Natural killer cell treated with Interleukin-12 subunit alpha and Interleukin-12 subunit beta and Interleukin-15 and Interleukin-18, amount 100 ng/mL, for 72 hours (primary cell): ENCODE measurements at regions not wholly inside any gene's neighbourhood (a gene's known extent, or its start where the extent isn't known, plus 50 kb on each side); places are given as distances from the start of the nearest gene placed in this dataset.
A peak's percentile ranks its signal among the peaks of the same experiment; 100 is the strongest.

ENCODE experiments used
- ATAC-seq, 2 donors: fragments of 150-1000 bp; cut with Tn5 transposase in 1 of 2; sonication (Bioruptor Pico), chemical (Tn5 transposase) in 1 of 2; 2 replicates each; pipeline ENCODE4 v1.10.0; 2021
- DNase-seq: peaks from one replicate; pipeline ENCODE4 v3.0.0; 2022; ENCODE audit warnings: low spot score
- H3K27ac Mint-ChIP-seq, 2 donors: 1 replicate in 1 of 2; 2 replicates in 1 of 2; pipeline ENCODE4 v1.8.0; 2022; ENCODE audit warnings: mixed read lengths in 2 of 2, mild to moderate bottlenecking in 1 of 2, moderate library complexity in 1 of 2
- H3K27me3 Mint-ChIP-seq, 2 donors: 1 replicate in 1 of 2; 2 replicates in 1 of 2; pipeline ENCODE4 v1.8.0; 2022; ENCODE audit warnings: mixed read lengths in 2 of 2
- H3K36me3 Mint-ChIP-seq: one replicate; pipeline ENCODE4 v1.8.0; 2022; ENCODE audit warnings: mixed read lengths
- H3K4me1 Mint-ChIP-seq, 2 donors: 1 replicate in 1 of 2; 2 replicates in 1 of 2; pipeline ENCODE4 v1.8.0; 2022; ENCODE audit warnings: low read depth in 2 of 2, mixed read lengths in 2 of 2, mild to moderate bottlenecking in 1 of 2
- H3K4me3 Mint-ChIP-seq: one replicate; pipeline ENCODE4 v1.8.0; 2022; ENCODE audit warnings: mixed read lengths
- H3K9me3 Mint-ChIP-seq: 2 replicates; pipeline ENCODE4 v1.8.0; 2022; ENCODE audit warnings: mixed read lengths

DNA sequence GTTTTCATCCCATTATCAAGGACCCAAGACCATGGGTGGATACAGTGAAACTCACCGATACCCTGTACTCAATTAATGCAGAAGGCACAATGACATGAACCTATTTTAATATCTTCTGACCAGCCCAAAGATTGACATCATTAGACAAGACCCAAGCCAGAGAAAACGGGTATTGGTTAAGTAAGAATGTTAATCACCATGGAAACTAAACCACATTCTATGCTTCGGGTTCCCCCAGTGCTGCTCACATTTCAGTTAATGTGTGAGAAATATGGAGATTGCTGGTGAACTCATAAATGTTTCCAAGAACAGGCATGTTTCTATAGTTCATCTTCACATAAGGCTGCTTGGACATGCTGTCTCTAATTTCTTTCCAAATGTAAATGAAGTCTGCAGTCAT lies 77.0 kb downstream of the IRX2 start:
- no peak for DNase-seq
- H3K27ac Mint-ChIP-seq = no peak overlapping the region
- no peak overlapping the region for H3K4me3 Mint-ChIP-seq
- no peaks in the 10 kb centered on the region for H3K36me3 Mint-ChIP-seq
- no peaks in the 10 kb centered on the region for H3K9me3 Mint-ChIP-seq
- no peak for ATAC-seq
- no peaks in the 10 kb centered on the region for H3K27me3 Mint-ChIP-seq
- no peaks in the 10 kb centered on the region for H3K4me1 Mint-ChIP-seq

DNA sequence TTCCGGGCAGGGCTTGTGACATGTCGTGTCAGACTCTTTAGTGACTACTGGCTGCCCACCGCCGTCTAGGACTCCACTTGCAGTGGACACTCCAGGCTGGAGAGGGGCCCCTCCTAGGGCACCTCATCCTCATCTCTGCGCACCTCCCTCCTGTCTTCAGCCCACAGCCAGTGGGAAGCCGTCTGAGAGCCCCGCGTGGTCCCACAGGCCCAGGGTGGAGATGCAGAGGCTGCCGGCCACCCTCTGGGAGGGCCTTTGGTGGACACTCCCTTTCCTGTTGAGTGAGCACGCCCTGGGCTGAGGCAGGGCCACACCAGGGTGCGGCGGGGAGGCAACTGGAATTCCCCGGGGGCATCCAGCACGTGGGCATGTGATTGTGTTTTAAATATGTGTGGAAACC lies 80.5 kb downstream of the IRX2 start:
- no peaks in the 10 kb centered on the region for H3K9me3 Mint-ChIP-seq
- no peaks in the 10 kb centered on the region for H3K36me3 Mint-ChIP-seq
- DNase-seq (no peak), ATAC-seq (peak in 1 of 2 donors; percentile 12)
- no peaks in the 10 kb centered on the region for H3K27me3 Mint-ChIP-seq
- no peak overlapping the region for H3K27ac Mint-ChIP-seq
- H3K4me1 Mint-ChIP-seq = no peaks in the 10 kb centered on the region
- no peak overlapping the region for H3K4me3 Mint-ChIP-seq

DNA sequence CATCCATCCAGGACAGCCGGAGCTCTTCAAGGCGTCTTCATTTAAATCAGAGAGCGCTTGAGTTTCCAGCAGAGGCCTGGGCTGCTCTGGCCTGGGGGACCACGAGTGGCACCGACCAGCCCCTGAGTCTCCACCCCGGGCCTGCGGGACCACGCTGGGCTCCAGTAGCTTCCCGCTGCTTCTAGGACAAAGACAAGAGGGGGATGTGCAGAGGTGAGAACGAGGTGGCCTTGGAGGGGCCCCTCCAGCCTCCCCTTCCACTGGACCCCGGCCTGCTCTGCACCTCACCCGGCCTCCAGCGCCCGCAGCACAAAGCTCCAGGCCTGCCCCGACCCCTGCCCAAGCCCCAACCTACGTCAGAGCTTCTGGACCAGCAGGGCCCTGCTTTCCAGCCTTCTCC lies 81.6 kb downstream of the IRX2 start:
- ATAC-seq (no peak), DNase-seq (no peak)
- Mint-ChIP-seq H3K36me3 (no peaks in the 10 kb centered on the region), H3K27me3 (no peaks in the 10 kb centered on the region), H3K4me1 (no peaks in the 10 kb centered on the region), H3K27ac (no peak overlapping the region), H3K4me3 (no peak overlapping the region), H3K9me3 (no peaks in the 10 kb centered on the region)

DNA sequence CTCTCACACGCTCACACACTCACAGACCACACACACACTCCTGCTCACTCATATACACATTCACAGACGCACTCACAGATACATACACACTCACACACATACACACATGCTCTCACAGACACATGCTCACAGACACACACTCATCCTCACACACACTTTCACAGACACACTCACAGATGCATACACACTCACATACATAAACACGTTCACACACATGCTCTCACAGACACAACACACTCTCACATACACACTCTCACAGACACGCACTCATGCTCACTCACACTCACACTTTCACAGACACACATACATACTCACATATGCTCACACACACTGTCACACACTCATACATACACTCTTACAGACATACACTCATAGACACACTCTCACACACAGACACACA lies 82.2 kb downstream of the IRX2 start:
- H3K9me3 Mint-ChIP-seq = no peaks in the 10 kb centered on the region
- no peaks in the 10 kb centered on the region for H3K36me3 Mint-ChIP-seq
- no peak overlapping the region for H3K4me3 Mint-ChIP-seq
- DNase-seq (no peak), ATAC-seq (peak in 1 of 2 donors; percentile 22)
- no peaks in the 10 kb centered on the region for H3K27me3 Mint-ChIP-seq
- H3K4me1 Mint-ChIP-seq = no peaks in the 10 kb centered on the region
- H3K27ac Mint-ChIP-seq = no peak overlapping the region

DNA sequence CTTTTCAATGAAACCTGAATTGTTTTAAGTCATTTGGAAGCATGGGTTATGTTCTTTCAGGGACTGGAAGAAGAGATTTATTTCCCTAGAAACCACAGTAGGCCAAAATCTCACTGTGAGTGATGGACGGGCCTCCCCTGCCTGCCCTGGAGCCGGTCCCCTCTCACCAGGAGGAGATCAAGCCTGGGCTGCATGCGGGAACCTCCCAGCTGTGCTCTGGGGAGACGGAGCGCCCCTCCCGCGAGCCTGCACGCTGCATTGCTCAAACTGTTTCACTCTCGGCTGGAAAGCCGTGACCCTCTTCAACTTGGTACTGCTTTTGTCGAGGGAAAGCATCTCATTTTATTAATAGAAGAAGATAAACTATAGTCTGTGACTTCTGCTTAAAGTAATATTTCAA lies 85.4 kb downstream of the IRX2 start:
- DNase-seq (no peak), ATAC-seq (no peak)
- Mint-ChIP-seq H3K27ac (no peak overlapping the region), H3K27me3 (no peaks in the 10 kb centered on the region), H3K9me3 (no peaks in the 10 kb centered on the region), H3K36me3 (no peaks in the 10 kb centered on the region), H3K4me1 (no peaks in the 10 kb centered on the region), H3K4me3 (no peak overlapping the region)

DNA sequence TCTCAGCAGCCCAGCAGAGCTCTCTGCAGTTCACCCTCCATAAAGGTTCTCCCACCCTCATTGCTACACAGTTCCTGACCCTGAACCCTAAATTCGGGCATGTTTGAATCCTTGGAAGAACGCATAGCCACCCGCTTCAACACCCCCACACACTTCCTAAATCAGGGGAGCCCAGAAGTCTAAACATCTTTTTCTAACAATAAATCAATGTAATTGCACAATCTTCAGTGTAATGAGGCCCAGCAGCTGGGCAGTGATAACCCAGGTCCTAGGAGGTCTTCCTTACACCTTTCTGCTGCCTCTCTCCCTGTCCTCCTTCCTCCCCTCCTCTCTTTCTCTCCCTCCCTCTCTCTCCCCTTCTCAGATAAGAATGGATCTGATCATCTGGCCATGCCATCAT lies 88.0 kb downstream of the IRX2 start:
- Mint-ChIP-seq H3K4me3 (no peak overlapping the region), H3K27me3 (no peaks in the 10 kb centered on the region), H3K27ac (no peak overlapping the region), H3K9me3 (no peaks in the 10 kb centered on the region), H3K4me1 (no peaks in the 10 kb centered on the region), H3K36me3 (no peaks in the 10 kb centered on the region)
- ATAC-seq = no peak
- DNase-seq = no peak

DNA sequence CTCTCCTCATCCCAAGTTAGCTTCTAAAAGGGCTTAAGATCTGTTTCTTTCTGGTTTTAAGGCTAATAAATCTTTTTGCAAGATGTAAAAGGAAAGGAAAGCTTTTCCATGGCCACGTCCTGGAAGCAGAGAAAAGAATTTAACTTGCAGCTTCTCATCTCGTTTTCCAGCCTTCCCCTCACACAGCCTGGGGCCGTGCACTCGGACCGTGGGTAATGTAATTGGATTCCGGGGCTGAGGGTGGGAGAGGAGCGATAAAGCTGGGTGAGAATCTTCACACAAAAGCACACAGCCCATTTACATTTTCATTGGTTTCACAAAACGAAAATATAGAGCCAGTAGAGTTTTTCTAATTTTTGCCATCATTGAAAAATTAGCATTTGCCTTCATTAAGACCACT lies 91.2 kb downstream of the IRX2 start:
- no peak overlapping the region for H3K27ac Mint-ChIP-seq
- H3K4me3 Mint-ChIP-seq = no peak overlapping the region
- H3K9me3 Mint-ChIP-seq = no peaks in the 10 kb centered on the region
- no peaks in the 10 kb centered on the region for H3K4me1 Mint-ChIP-seq
- peaks cover 0 to 3% of the 10 kb centered on the region in 2 donors for H3K27me3 Mint-ChIP-seq
- ATAC-seq (no peak), DNase-seq (no peak)
- H3K36me3 Mint-ChIP-seq = no peaks in the 10 kb centered on the region

DNA sequence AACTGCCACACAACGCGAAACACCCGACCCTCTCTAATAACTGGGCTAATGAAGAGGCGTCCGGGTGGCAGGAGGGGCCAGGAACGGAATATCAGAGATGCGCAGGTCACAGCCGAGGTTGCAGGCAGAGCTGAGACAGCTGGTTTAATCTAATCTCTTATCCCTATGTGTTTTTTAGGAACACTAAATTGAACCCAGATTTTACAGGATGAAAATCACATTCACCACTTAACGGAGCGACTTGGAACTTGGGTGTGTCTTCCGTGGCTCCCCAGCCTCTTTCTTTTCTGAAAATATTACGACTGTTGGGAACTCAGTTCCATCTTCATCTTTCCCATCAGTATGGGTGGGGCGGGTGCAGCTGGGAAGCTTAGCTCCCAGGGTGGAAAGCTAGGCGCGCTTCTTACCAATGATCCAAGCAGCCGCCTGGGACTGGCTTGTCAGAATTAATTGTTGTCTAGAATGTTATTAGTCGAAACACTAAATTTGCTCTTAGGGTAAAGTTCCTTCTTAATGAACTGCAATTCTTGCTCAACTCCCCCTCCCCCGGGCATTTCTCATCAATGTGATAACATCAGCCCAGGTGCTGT lies 92.5 kb downstream of the IRX2 start:
- no peaks in the 10 kb centered on the region for H3K36me3 Mint-ChIP-seq
- no peak overlapping the region for H3K27ac Mint-ChIP-seq
- no peak for DNase-seq
- H3K9me3 Mint-ChIP-seq = no peaks in the 10 kb centered on the region
- no peaks in the 10 kb centered on the region for H3K4me1 Mint-ChIP-seq
- H3K27me3 Mint-ChIP-seq = peaks cover 0 to 3% of the 10 kb centered on the region in 2 donors
- H3K4me3 Mint-ChIP-seq = no peak overlapping the region
- ATAC-seq = no peak

DNA sequence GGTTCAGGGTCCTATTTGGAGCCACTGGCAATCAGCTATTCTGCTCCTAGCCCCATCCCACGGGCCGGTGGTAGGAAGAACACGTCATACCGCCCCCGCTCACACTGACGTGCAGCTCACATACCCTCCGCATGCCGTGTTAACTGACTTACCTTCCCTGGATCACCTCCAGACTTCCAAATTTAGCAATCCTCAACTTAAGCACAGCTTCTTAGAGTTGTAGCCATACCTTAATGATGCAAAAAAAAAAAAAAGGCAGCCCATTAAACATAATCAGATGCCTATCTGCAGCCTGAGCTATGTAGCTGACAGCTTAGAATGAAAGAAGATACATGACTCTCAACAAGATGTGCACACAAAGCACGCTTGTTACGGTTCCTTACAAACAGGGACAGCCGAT lies 93.0 kb downstream of the IRX2 start:
- Mint-ChIP-seq H3K4me1 (no peaks in the 10 kb centered on the region), H3K9me3 (no peaks in the 10 kb centered on the region), H3K36me3 (no peaks in the 10 kb centered on the region)

DNA sequence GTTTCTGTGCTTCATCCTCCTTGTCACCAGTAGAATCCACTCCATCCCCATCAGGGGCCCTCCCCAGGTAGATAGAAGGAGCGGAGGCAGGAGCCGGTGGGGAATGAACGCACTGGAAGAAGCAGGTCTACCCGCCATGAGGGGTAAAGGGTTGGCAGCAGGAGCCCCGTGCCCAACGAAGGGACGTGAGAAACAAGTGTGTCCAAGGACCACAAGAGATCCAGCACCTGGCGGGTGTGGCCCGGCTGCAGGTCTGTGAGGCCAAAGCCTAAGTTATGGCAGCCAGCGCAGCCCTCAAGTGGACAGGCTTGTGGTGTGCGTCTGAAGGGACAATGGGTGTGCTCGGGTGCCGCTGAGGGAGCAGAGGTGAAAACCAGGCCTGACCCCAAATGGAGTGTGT lies 94.3 kb downstream of the IRX2 start:
- Mint-ChIP-seq H3K36me3 (no peaks in the 10 kb centered on the region), H3K27me3 (peaks cover 0 to 3% of the 10 kb centered on the region in 2 donors), H3K4me3 (no peak overlapping the region), H3K27ac (no peak overlapping the region), H3K9me3 (no peaks in the 10 kb centered on the region), H3K4me1 (no peaks in the 10 kb centered on the region)
- ATAC-seq (no peak), DNase-seq (no peak)

More for the DNA sequence above, 93.0 kb downstream of the IRX2 start:
- Mint-ChIP-seq H3K27me3 (peaks cover 0 to 3% of the 10 kb centered on the region in 2 donors), H3K27ac (no peak overlapping the region), H3K4me3 (no peak overlapping the region)
- no peak for DNase-seq
- ATAC-seq = no peak

DNA sequence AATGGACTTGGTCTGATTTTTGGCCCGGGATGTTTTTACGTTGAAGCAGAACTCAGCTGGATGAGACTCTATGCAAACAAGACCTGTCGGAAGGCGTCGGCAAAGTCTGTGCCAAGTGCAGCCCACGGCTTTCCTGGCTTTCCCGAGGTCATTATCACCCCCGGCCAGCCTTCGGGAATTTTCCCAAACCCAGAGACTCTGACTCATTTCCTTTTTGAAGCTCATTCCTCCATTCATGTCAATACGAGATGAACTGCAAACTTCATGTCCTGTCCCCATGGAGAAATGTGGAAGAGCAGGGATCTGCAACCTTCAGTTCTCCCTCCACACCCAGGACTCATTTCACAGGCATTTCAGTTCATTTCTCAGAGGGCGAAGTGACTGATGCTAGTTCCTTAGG lies 95.3 kb downstream of the IRX2 start:
- DNase-seq = no peak
- no peak for ATAC-seq
- no peaks in the 10 kb centered on the region for H3K4me1 Mint-ChIP-seq
- H3K27ac Mint-ChIP-seq = no peak overlapping the region
- no peaks in the 10 kb centered on the region for H3K9me3 Mint-ChIP-seq
- peaks cover 0 to 3% of the 10 kb centered on the region in 2 donors for H3K27me3 Mint-ChIP-seq
- H3K4me3 Mint-ChIP-seq = no peak overlapping the region
- no peaks in the 10 kb centered on the region for H3K36me3 Mint-ChIP-seq

DNA sequence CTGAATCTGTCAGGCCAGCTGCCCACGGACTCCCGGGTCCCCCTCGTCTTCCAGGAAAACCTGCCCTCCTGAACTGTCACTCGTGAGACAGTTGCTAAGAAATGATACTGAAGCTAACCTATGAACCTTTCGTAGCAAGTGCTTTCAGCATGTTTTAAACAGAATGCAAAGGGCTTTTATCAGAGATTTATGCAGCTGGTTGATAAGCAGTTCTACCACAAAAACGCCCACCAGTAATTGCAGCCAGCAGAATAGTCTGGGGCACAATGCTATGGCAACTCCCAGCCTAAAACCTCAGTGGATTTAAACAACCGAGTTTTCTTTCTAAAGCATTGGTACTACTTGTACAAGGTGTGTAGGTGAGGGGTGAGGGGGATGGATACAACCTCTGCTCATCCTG lies 97.5 kb downstream of the IRX2 start:
- no peaks in the 10 kb centered on the region for H3K9me3 Mint-ChIP-seq
- no peak overlapping the region for H3K27ac Mint-ChIP-seq
- ATAC-seq = no peak
- H3K4me1 Mint-ChIP-seq = no peaks in the 10 kb centered on the region
- no peaks in the 10 kb centered on the region for H3K36me3 Mint-ChIP-seq
- peaks cover 3 to 5% of the 10 kb centered on the region in 2 donors for H3K27me3 Mint-ChIP-seq
- no peak overlapping the region for H3K4me3 Mint-ChIP-seq
- DNase-seq = no peak

DNA sequence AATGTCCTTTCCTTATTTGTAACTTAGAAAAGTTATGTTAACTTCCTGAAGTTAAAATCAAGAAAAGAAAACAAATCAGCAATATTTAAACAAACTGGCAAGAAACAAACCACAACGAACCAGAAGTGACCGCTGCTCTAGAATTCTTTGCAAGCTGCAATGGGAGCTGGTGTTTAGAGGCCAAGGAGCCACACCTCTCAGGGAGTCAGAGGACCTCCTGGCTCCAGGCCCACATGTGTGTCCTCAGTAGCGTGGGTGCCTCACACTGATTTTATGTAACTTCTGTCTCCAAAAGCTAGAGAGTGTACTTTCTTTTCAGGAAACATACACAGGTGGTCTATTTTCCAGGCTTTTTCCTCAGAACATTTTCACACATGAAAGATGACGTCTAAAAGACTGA lies 100.4 kb downstream of the IRX2 start:
- Mint-ChIP-seq H3K27me3 (peaks cover 3 to 5% of the 10 kb centered on the region in 2 donors), H3K27ac (no peak overlapping the region), H3K9me3 (no peaks in the 10 kb centered on the region), H3K4me1 (no peaks in the 10 kb centered on the region), H3K36me3 (no peaks in the 10 kb centered on the region), H3K4me3 (no peak overlapping the region)
- DNase-seq (no peak), ATAC-seq (no peak)

DNA sequence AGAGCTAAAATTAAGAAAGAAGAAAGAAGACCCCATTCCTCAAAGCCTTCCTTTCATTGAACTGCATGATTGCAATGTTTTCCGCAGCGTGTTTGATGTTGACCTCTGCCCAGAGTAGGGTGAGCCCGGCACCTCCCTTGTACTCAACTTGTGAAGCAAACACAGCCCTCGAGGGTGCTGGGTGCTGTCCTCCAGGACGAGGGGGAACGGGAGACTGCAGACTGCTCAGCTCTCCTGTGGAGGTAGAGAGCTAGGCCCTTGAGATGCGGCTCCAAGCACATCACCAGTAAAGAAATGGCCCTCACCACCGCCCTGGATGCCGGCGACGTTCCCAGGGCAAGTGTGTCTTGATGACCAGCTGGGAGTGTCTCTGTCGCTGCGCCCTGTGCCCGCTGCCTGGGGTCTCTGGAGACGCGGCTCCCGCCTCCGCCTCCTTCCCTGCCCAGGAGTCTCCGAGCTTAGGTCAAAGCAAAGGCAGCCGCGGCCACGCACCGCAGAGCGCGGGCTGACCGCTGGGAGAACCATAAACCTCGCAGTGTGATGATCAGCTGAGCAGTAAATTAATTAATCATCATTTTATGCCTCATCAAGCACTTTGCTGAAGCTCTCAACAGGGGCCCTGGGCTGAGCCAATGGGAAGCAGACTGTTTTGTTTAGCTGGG lies 108.7 kb downstream of the IRX2 start:
- H3K4me3 Mint-ChIP-seq = no peak overlapping the region
- no peak for DNase-seq
- ATAC-seq = no peak
- no peaks in the 10 kb centered on the region for H3K36me3 Mint-ChIP-seq
- H3K4me1 Mint-ChIP-seq = no peaks in the 10 kb centered on the region
- no peaks in the 10 kb centered on the region for H3K27me3 Mint-ChIP-seq
- no peaks in the 10 kb centered on the region for H3K9me3 Mint-ChIP-seq
- H3K27ac Mint-ChIP-seq = no peak overlapping the region

DNA sequence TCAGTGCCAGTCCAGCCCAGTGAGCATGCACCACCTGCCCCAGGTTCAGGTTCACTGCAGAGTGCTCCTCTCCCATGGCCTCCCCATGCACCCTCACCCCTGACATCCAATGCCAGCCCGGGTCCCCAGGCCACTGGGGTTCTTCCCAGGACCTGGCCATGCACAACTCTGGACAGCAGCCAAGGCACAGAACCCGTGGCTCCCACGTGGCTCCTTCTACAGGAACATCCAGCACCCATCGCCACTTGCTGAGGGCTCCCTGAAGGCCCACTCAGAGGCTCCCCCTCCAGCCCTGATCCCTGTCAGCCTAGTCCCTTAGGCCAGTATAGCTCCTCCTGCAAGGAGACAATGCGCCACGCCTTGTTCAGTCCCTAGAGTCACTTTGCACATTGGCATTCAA lies 110.8 kb downstream of the IRX2 start:
- peak in 1 of 2 donors; percentile 2 for ATAC-seq
- Mint-ChIP-seq H3K4me1 (no peaks in the 10 kb centered on the region), H3K9me3 (no peaks in the 10 kb centered on the region), H3K4me3 (no peak overlapping the region), H3K27ac (no peak overlapping the region), H3K27me3 (no peaks in the 10 kb centered on the region), H3K36me3 (no peaks in the 10 kb centered on the region)
- no peak for DNase-seq
